NCI-H2029 (cell line): ENCODE measurements at regions not wholly inside any gene's neighbourhood (a gene's known extent, or its start where the extent isn't known, plus 50 kb on each side); places are given as distances from the start of the nearest gene placed in this dataset.

Experiments
- DNase-seq: peaks from one replicate; lab custom pipeline; 2025; lab: John Stamatoyannopoulos, UW

DNA sequence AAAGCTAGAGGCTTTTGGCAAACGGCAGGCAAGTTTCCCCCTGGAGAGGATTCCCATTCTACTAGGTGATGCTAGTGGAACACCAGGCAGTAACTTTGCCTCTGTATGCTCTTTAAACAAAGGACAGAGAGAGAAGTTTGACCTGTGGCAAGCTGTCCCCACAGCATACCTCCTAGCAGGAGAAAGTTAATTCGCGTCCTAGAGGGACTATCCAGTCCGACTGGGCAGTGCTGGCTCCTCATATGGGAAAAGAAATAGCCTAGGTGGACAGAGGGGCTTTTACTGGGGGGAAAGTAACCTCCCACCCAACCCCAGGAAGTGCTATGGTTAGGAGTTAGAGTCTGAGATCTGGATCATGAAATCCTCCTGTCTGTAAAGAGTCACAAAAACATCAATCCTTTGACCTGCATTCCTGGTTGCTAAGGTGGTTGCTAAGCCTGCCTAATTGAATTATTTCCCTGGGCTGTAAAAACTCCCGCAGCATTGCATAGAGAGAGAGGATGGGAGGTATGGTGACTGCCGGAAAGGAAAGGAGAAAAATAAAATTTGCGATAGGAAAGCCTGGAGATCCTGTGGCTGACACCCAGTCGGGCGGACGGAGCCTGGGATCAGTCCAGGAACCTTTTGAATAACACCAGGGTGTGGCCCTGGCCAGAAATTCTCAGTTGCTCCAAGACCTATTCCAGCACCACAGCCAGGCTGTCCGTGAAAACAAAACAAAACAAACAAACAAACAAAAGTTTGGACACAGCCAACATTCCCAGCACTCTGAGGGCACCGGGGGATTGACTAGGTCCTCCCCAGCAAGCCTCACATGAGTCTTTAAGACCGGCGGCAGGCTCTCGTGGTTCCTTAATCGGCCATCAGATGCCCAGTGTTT lies 67.7 kb upstream of the ATP11B start:
- DNase-seq = no peak

DNA sequence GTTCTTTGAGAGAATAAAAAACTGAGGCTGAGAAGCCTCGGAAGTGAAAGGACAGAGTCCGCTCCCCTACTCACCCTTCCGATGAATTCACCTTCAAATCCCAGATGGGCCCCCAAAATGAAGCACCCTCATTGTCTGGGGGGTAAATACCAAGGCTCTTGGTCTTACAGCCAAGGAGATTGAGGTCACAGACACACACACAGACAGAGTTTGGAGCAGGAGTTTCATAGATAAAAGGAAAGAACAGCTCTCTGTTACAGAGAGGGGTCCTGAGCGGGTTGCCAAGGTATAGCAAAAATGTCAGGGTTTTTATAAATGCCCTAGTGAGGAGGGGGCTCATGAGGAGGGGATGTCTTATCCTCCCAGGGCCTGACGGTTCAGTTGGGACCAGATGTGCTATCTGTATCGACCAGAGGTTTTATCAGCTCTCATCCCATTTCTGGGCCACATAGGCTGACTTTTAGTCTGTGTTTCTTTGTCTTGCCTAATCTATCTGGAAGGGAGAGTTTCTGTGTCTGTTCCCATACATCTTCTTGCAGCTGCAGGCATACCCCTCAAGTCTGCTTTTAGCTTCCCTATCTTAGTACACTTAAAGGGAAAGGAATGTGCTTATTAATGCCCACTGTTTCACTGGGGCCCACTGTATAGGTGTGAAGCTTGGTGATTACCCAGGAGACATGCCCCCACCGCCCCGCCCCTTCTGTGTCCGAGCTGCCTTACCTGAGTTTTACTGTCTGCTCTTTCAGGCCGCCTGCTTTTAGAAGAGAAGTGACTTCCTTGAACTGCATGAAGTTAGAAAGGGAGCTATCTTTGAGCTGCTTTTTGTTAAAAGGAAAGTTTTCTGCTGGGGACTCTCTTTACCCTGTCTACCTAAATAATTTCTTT lies 66.8 kb upstream of the ATP11B start:
- no peak for DNase-seq

- DNase-seq = no peak
Observed at GRCh38 chr3:182728238-182728637, 65.1 kb upstream of the ATP11B start.

- no peak for DNase-seq
Observed at GRCh38 chr3:182729903-182730674, 63.2 kb upstream of the ATP11B start.

DNA sequence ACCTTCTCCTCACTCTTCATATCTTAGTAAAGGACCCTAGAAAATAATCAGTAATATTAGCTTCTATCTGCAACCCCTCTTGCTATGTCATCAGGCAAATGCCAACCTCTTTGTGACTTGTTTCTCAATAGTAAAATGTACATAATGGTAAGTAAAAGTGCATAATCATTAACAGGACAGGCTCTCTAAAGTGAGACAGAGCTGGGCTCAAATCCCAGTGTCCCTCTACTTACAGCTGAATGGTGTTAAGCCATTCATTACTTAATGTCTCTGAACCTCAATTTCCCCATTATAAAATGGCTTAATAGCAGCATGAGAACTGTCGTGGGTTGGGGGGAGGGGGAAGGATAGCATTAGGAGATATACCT lies 62.6 kb upstream of the ATP11B start:
- DNase-seq = no peak

- DNase-seq = no peak
Observed at GRCh38 chr3:182731764-182732163, 61.5 kb upstream of the ATP11B start.

DNA sequence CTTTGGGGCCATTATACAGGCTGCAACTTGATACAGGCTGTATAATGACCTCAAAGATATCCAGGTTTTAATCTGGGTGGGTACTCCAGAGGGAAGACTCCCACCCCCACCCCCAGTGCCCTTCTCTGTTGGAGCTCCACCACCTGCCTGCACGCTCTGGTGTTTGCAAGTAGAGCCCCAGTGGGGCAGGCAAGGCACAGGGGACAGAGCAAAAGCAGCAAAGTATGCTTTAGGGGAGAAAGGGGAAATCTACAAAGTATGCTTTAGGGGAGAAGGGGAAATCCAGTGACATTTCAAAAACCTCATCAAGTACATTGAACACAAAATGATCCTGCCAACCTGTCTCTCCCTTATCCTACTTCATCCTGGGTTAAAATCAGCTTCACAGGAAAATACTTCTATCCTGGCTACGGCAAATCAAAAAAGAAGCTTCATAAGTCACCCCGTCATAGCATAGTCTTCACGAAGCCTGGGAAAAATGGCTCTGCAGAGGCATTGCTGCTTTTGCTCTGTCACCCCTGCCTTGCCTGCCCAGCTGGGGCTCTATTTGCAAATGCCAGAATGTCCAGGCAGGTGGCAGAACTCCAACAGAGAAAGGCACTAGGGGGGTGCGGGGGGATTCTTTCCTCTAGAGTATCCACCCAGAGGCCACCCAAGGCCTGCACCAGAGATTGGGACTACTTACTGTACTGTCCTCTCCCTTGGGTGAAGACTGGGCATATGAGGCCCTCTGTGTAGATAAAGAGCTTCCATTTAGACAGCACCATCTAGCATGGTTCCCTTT lies 60.9 kb upstream of the ATP11B start:
- no peak for DNase-seq

GRCh38 chr3:182735672-182736071 lies 57.6 kb upstream of the ATP11B start:
- DNase-seq = no peak

- DNase-seq = no peak
Observed at GRCh38 chr3:182737825-182738224, 55.5 kb upstream of the ATP11B start.

DNA sequence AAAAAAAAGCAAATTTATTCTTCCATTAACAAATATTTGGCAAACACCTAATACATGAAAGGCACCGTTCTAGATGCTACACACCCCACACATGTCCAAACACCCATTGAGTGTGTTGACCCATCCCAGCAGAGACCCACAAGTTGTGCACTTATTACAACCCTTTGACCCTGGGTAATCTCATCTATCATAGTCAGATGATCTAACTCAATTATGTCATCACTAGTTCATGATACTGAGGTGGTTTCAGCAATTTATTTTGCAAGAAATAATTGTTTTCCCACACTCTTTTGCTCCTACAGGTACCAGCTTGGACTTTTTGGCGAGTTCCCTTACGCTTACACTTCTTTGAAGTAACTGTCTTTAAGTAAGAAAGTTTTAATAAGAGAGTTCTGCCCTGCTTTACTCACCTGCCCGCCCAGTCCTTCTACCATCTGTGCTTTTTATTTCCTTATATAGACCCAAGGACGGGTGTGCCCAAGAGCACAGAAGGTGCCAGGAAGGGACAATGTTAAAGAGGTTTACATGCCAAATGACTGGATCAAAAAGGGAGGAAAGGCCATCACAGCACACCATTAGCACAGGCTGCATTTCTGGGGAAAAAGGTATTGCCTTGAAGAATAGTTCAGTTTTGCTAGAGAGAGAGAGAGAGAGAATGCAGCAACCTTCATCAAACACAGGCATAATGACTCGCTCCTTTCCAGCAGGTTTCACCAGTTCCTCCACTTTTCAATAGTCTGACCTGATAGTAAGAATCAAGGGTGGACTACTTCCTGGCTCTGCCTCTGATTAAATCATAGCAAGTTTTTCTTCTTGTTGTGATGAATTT lies 54.5 kb upstream of the ATP11B start:
- DNase-seq = peak; percentile 5

- peak; percentile 34 for DNase-seq
Observed at GRCh38 chr3:182739619-182740018, 53.7 kb upstream of the ATP11B start.

DNA sequence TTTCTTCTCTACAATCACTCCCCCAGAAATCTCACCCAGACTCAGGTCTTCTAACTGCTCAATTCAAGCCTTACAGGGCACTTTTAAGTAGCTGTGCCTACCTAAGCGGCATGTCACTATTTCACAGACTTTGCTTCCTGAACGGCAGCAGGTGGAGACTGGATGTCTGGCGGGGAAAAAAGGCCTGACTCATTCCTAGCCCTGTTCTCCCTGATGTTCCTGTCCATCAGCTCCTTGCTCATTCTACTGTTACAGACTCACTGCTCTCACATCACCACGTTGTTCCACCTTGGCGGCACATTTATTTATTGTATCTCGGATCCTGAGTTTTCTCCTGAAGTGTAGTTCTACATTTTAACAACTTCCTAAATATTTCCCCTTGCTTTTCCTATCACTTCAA lies 52.6 kb upstream of the ATP11B start:
- peak; percentile 10 for DNase-seq

DNA sequence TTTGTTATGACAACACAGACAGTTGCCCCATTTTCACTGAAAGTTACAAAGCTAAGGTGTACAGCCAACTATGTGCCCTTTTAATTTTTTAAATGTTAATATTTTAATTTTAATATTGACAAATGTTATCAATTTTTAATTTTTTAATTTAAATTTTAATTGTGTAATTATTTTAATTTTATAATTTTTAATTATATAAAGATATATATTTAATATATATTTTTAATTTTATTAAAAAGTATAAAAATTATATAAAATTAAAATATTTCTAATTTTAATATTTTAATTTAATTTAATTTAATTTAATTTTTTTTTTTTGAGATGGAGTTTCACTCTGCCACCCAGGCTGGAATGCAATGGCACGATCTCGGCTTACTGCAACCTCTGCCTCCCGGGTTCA lies 52.1 kb upstream of the ATP11B start:
- no peak for DNase-seq
